ENCODE measurements at regions not wholly inside any gene's neighbourhood (a gene's known extent, or its start where the extent isn't known, plus 50 kb on each side); places are given as distances from the start of the nearest gene placed in this dataset.

GRCh38 chr18:40431071-40431985, 1523.7 kb upstream of the PIK3C3 start:
- Histone ChIP-seq H3K9me3 (no peaks in the 10 kb centered on the region), H3K4me3 (no peak overlapping the region), H3K36me3 (no peaks in the 10 kb centered on the region), H3K27me3 (no peaks in the 10 kb centered on the region), H3K4me1 (no peaks in the 10 kb centered on the region), H3K27ac (no peak overlapping the region)
- 62% methylated on average over 6 of the region's 6 CpGs for WGBS
- no peak for TF ChIP-seq POLR2AphosphoS5 (IDR thresholded peaks at IDR 0.05)
- TF ChIP-seq EP300 (IDR thresholded peaks at IDR 0.05) = no peak
- TF ChIP-seq POLR2A (IDR thresholded peaks at IDR 0.05) = no peak
- no peak for TF ChIP-seq CTCF (IDR thresholded peaks at IDR 0.05)
- no peak for DNase-seq (ENCODE audit: low spot score in 2 of 2)

GRCh38 chr18:40423291-40423690, 1531.7 kb upstream of the PIK3C3 start:
- H3K9me3 ChIP-seq = no peaks in the 10 kb centered on the region
- H3K4me1 ChIP-seq = no peaks in the 10 kb centered on the region
- H3K36me3 ChIP-seq = no peaks in the 10 kb centered on the region
- no peak for TF ChIP-seq CTCF (IDR thresholded peaks at IDR 0.05)
- no peak for TF ChIP-seq EP300 (IDR thresholded peaks at IDR 0.05)
- no peak for TF ChIP-seq POLR2AphosphoS5 (IDR thresholded peaks at IDR 0.05)
- TF ChIP-seq POLR2A (IDR thresholded peaks at IDR 0.05) = no peak
- no peak overlapping the region for H3K27ac ChIP-seq
- WGBS = 49% methylated on average over 2 of the region's 2 CpGs
- no peaks in the 10 kb centered on the region for H3K27me3 ChIP-seq
- no peak for DNase-seq (ENCODE audit: low spot score in 2 of 2)
- no peak overlapping the region for H3K4me3 ChIP-seq

GRCh38 chr18:40420675-40421074, 1534.4 kb upstream of the PIK3C3 start:
- DNase-seq (ENCODE audit: low spot score in 2 of 2) = no peak
- Histone ChIP-seq H3K9me3 (no peaks in the 10 kb centered on the region), H3K36me3 (no peaks in the 10 kb centered on the region), H3K27me3 (no peaks in the 10 kb centered on the region), H3K27ac (no peak overlapping the region), H3K4me3 (no peak overlapping the region), H3K4me1 (no peaks in the 10 kb centered on the region)
- TF ChIP-seq POLR2AphosphoS5 (IDR thresholded peaks at IDR 0.05) = no peak
- TF ChIP-seq CTCF (IDR thresholded peaks at IDR 0.05) = no peak
- no peak for TF ChIP-seq EP300 (IDR thresholded peaks at IDR 0.05)
- no peak for TF ChIP-seq POLR2A (IDR thresholded peaks at IDR 0.05)
- WGBS = 33% methylated on average over 1 of the region's 1 CpG

- Histone ChIP-seq H3K27me3 (no peaks in the 10 kb centered on the region), H3K27ac (no peak overlapping the region), H3K9me3 (no peaks in the 10 kb centered on the region), H3K4me1 (no peaks in the 10 kb centered on the region), H3K36me3 (no peaks in the 10 kb centered on the region), H3K4me3 (no peak overlapping the region)
- 46% methylated on average over 1 of the region's 1 CpG for WGBS
- no peak for DNase-seq (ENCODE audit: low spot score in 2 of 2)
- no peak for TF ChIP-seq CTCF (IDR thresholded peaks at IDR 0.05)
- no peak for TF ChIP-seq POLR2AphosphoS5 (IDR thresholded peaks at IDR 0.05)
- no peak for TF ChIP-seq EP300 (IDR thresholded peaks at IDR 0.05)
Observed at GRCh38 chr18:40417501-40417900, 1537.5 kb upstream of the PIK3C3 start.

GRCh38 chr18:40415821-40416220, 1539.2 kb upstream of the PIK3C3 start:
- H3K9me3 ChIP-seq = no peaks in the 10 kb centered on the region
- TF ChIP-seq EP300 (IDR thresholded peaks at IDR 0.05) (no peak), POLR2AphosphoS5 (IDR thresholded peaks at IDR 0.05) (no peak), POLR2A (IDR thresholded peaks at IDR 0.05) (no peak), CTCF (IDR thresholded peaks at IDR 0.05) (no peak)
- no peaks in the 10 kb centered on the region for H3K27me3 ChIP-seq
- no peak overlapping the region for H3K27ac ChIP-seq
- H3K4me3 ChIP-seq = no peak overlapping the region
- H3K4me1 ChIP-seq = no peaks in the 10 kb centered on the region
- no peak for DNase-seq (ENCODE audit: low spot score in 2 of 2)
- WGBS = 49% methylated on average over 3 of the region's 3 CpGs
- no peaks in the 10 kb centered on the region for H3K36me3 ChIP-seq
